ENCODE measurements at regions not wholly inside any gene's neighbourhood (a gene's known extent, or its start where the extent isn't known, plus 50 kb on each side); places are given as distances from the start of the nearest gene placed in this dataset.

GRCh38 chr5:91532779-91533178 is 149.7 kb upstream of the ARRDC3 start:
- intact Hi-C loops (cut with micrococcal nuclease; ENCODE audit: unreplicated experiment) = no loop called here
- H3K27me3 Mint-ChIP-seq (ENCODE audit: unreplicated experiment) = no peaks in the 10 kb centered on the region
- no peak overlapping the region for H3K27ac Mint-ChIP-seq (ENCODE audit: unreplicated experiment)
- CTCF ChIA-PET = no interaction called here
- no TSS peak for BruUV-seq (replicated peaks)
- no peaks in the 10 kb centered on the region for H3K9me3 Mint-ChIP-seq (ENCODE audit: low read depth, unreplicated experiment)
- H3K4me3 Mint-ChIP-seq (ENCODE audit: low read depth, unreplicated experiment) = no peak overlapping the region
- H3K4me1 Mint-ChIP-seq (ENCODE audit: low read depth, unreplicated experiment) = no peaks in the 10 kb centered on the region
- no peaks in the 10 kb centered on the region for H3K36me3 Mint-ChIP-seq (ENCODE audit: insufficient read depth, unreplicated experiment)
- no peak for TF ChIP-seq CTCF (IDR thresholded peaks at IDR 0.05; ENCODE audit: unreplicated experiment)
- DNase-seq = no peak

- no TSS peak for BruUV-seq (replicated peaks)
- CTCF ChIA-PET = no interaction called here
- Mint-ChIP-seq H3K27me3 (ENCODE audit: unreplicated experiment) (no peaks in the 10 kb centered on the region), H3K9me3 (ENCODE audit: low read depth, unreplicated experiment) (no peaks in the 10 kb centered on the region), H3K4me1 (ENCODE audit: low read depth, unreplicated experiment) (no peaks in the 10 kb centered on the region), H3K36me3 (ENCODE audit: insufficient read depth, unreplicated experiment) (no peaks in the 10 kb centered on the region), H3K27ac (ENCODE audit: unreplicated experiment) (no peak overlapping the region), H3K4me3 (ENCODE audit: low read depth, unreplicated experiment) (no peak overlapping the region)
- no peak for DNase-seq
- intact Hi-C loops (cut with micrococcal nuclease; ENCODE audit: unreplicated experiment) = no loop called here
- TF ChIP-seq CTCF (IDR thresholded peaks at IDR 0.05; ENCODE audit: unreplicated experiment) = no peak
Observed at GRCh38 chr5:91532281-91532680, 149.2 kb upstream of the ARRDC3 start.

- Mint-ChIP-seq H3K36me3 (ENCODE audit: insufficient read depth, unreplicated experiment) (no peaks in the 10 kb centered on the region), H3K9me3 (ENCODE audit: low read depth, unreplicated experiment) (no peaks in the 10 kb centered on the region), H3K27ac (ENCODE audit: unreplicated experiment) (no peak overlapping the region), H3K27me3 (ENCODE audit: unreplicated experiment) (no peaks in the 10 kb centered on the region), H3K4me3 (ENCODE audit: low read depth, unreplicated experiment) (no peak overlapping the region), H3K4me1 (ENCODE audit: low read depth, unreplicated experiment) (no peaks in the 10 kb centered on the region)
- TF ChIP-seq CTCF (IDR thresholded peaks at IDR 0.05; ENCODE audit: unreplicated experiment) = no peak
- BruUV-seq (replicated peaks) = no TSS peak
- no peak for DNase-seq
- CTCF ChIA-PET = interaction anchor here (0.9 kb wide), 1 partner anchor 1065 kb away, joined by 3 read pairs; no protein-coding TSS in a partner anchor
- intact Hi-C loops (cut with micrococcal nuclease; ENCODE audit: unreplicated experiment) = no loop called here
Observed at GRCh38 chr5:91528831-91529230, 145.7 kb upstream of the ARRDC3 start.

- H3K27ac Mint-ChIP-seq (ENCODE audit: unreplicated experiment) = no peak overlapping the region
- H3K27me3 Mint-ChIP-seq (ENCODE audit: unreplicated experiment) = no peaks in the 10 kb centered on the region
- CTCF ChIA-PET = no interaction called here
- TF ChIP-seq CTCF (IDR thresholded peaks at IDR 0.05; ENCODE audit: unreplicated experiment) = no peak
- no TSS peak for BruUV-seq (replicated peaks)
- no peaks in the 10 kb centered on the region for H3K36me3 Mint-ChIP-seq (ENCODE audit: insufficient read depth, unreplicated experiment)
- no peaks in the 10 kb centered on the region for H3K9me3 Mint-ChIP-seq (ENCODE audit: low read depth, unreplicated experiment)
- DNase-seq = no peak
- no peaks in the 10 kb centered on the region for H3K4me1 Mint-ChIP-seq (ENCODE audit: low read depth, unreplicated experiment)
- no peak overlapping the region for H3K4me3 Mint-ChIP-seq (ENCODE audit: low read depth, unreplicated experiment)
- intact Hi-C loops (cut with micrococcal nuclease; ENCODE audit: unreplicated experiment) = no loop called here
Observed at GRCh38 chr5:91521785-91522184, 138.7 kb upstream of the ARRDC3 start.

GRCh38 chr5:91521334-91521733 is 138.2 kb upstream of the ARRDC3 start:
- CTCF ChIA-PET = no interaction called here
- Mint-ChIP-seq H3K4me3 (ENCODE audit: low read depth, unreplicated experiment) (no peak overlapping the region), H3K27ac (ENCODE audit: unreplicated experiment) (no peak overlapping the region), H3K36me3 (ENCODE audit: insufficient read depth, unreplicated experiment) (no peaks in the 10 kb centered on the region), H3K27me3 (ENCODE audit: unreplicated experiment) (no peaks in the 10 kb centered on the region), H3K9me3 (ENCODE audit: low read depth, unreplicated experiment) (no peaks in the 10 kb centered on the region), H3K4me1 (ENCODE audit: low read depth, unreplicated experiment) (no peaks in the 10 kb centered on the region)
- intact Hi-C loops (cut with micrococcal nuclease; ENCODE audit: unreplicated experiment) = no loop called here
- no peak for DNase-seq
- no peak for TF ChIP-seq CTCF (IDR thresholded peaks at IDR 0.05; ENCODE audit: unreplicated experiment)
- BruUV-seq (replicated peaks) = no TSS peak
